ENCODE measurements at regions not wholly inside any gene's neighbourhood (a gene's known extent, or its start where the extent isn't known, plus 50 kb on each side); places are given as distances from the start of the nearest gene placed in this dataset.

DNA sequence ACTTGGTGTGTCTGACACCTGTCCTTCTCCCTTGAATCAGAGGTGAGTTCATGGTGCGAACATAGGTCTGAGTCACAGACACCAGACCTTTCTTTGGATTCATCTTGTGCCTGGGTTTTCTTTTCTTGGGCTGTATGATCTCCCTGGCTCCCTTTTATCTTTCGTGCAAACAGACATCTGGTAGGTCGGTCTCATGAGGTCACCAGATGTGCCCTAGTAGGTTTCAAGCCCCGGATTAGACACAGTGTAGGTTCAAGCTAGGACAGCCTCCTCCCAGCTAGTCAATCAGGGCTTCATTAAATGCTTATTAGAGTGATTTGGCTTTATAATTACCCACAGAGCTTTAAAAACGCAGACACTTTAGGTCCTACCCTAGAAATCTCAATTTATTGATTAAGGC, 106.0 kb upstream of the MYO10 start:
- ChIA-PET RAD21 (ENCODE audit: low non-redundant PET in 1 of 2, low total read pairs in 2 of 2, uncharacterized antibody in 2 of 2, unreplicated experiment in 2 of 2) (no interaction called here), POLR2A (no interaction called here), CTCF (no interaction called here)
- Histone ChIP-seq H3K27ac (ENCODE audit: low read depth, low read length) (no peak overlapping the region), H2AFZ (ENCODE audit: low read depth, low read length, poor library complexity, severe bottlenecking) (no peak overlapping the region), H3K4me3 (replicated peaks in 1 of 2; ENCODE audit: low read depth in 1 of 2, low read length in 2 of 2) (no peak overlapping the region), H3K27me3 (ENCODE audit: insufficient read depth, low read length) (no peaks in the 10 kb centered on the region), H3K36me3 (ENCODE audit: control insufficient read depth in 1 of 2, insufficient read depth in 2 of 2, low read length in 2 of 2) (no peaks in the 10 kb centered on the region), H3K4me2 (ENCODE audit: low read length) (no peak overlapping the region), H3K9me2 (ENCODE audit: insufficient read depth) (no peaks in the 10 kb centered on the region), H3K9me3 (ENCODE audit: control insufficient read depth in 1 of 2, insufficient read depth in 1 of 2, low read depth in 1 of 2, low read length in 2 of 2) (no peaks in the 10 kb centered on the region), H3K4me1 (ENCODE audit: control insufficient read depth in 1 of 2, insufficient read depth in 2 of 2, low read length in 2 of 2) (no peaks in the 10 kb centered on the region), H4K20me1 (ENCODE audit: insufficient read depth) (no peaks in the 10 kb centered on the region), H3K79me2 (ENCODE audit: insufficient read depth, low read length) (no peaks in the 10 kb centered on the region), H3K9ac (ENCODE audit: low read length) (no peak overlapping the region)
- no TSS peak for BruUV-seq (replicated peaks)
- no peak for TF ChIP-seq ATF3 (IDR thresholded peaks at IDR 0.05)
- TF ChIP-seq EZH2phosphoT487 (IDR thresholded peaks at IDR 0.05; ENCODE audit: borderline replicate concordance) = no peak
- no peak for TF ChIP-seq FOSL1 (IDR thresholded peaks at IDR 0.05; ENCODE audit: low read depth)
- no peak for TF ChIP-seq SRF (IDR thresholded peaks at IDR 0.05; ENCODE audit: low read depth)
- TF ChIP-seq, protein P1, sequence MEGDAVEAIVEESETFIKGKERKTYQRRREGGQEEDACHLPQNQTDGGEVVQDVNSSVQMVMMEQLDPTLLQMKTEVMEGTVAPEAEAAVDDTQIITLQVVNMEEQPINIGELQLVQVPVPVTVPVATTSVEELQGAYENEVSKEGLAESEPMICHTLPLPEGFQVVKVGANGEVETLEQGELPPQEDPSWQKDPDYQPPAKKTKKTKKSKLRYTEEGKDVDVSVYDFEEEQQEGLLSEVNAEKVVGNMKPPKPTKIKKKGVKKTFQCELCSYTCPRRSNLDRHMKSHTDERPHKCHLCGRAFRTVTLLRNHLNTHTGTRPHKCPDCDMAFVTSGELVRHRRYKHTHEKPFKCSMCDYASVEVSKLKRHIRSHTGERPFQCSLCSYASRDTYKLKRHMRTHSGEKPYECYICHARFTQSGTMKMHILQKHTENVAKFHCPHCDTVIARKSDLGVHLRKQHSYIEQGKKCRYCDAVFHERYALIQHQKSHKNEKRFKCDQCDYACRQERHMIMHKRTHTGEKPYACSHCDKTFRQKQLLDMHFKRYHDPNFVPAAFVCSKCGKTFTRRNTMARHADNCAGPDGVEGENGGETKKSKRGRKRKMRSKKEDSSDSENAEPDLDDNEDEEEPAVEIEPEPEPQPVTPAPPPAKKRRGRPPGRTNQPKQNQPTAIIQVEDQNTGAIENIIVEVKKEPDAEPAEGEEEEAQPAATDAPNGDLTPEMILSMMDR (IDR thresholded peaks at IDR 0.05 in 2 of 3, conservative IDR thresholded peaks at IDR 0.05 in 1 of 3; ENCODE audit: borderline replicate concordance in 1 of 3, insufficient read depth in 1 of 3, low read depth in 2 of 3, low read length in 2 of 3) = no peak
- no peak for TF ChIP-seq ZFX (IDR thresholded peaks at IDR 0.05)
- TF ChIP-seq SP1 (IDR thresholded peaks at IDR 0.05; ENCODE audit: low read depth) = no peak
- no peak for TF ChIP-seq POLR2AphosphoS5 (IDR thresholded peaks at IDR 0.05; ENCODE audit: low read depth, low read length)
- TF ChIP-seq POLR2A (IDR thresholded peaks at IDR 0.05; ENCODE audit: borderline replicate concordance, extremely low read depth, insufficient read depth, insufficient read length) = no peak
- ATAC-seq = no peak
- DNase-seq (ENCODE audit: low read depth, low spot score) = no peak
- intact Hi-C loops (cut with micrococcal nuclease) = no loop called here

DNA sequence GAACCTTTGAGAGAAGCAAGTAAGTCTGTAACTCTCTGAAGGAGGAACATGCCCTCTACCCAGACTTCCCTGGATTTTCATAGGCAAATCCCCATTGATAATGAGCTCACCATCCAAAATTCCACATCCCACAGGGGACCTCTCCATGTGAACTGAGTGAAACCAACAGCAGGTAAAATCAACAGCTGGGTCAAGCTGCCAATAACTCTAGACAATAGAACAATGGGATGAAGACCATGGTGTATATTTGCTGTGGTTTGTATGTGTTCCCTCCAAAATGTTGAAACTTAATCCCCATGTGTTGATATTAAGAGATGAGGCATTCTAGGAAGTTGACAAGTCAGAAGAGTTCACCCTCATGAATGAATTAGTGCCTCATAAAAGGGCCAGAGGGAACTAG, 110.2 kb upstream of the MYO10 start:
- ChIA-PET CTCF (no interaction called here), POLR2A (no interaction called here), RAD21 (ENCODE audit: low non-redundant PET in 1 of 2, low total read pairs in 2 of 2, uncharacterized antibody in 2 of 2, unreplicated experiment in 2 of 2) (no interaction called here)
- Histone ChIP-seq H3K36me3 (ENCODE audit: control insufficient read depth in 1 of 2, insufficient read depth in 2 of 2, low read length in 2 of 2) (no peaks in the 10 kb centered on the region), H4K20me1 (ENCODE audit: insufficient read depth) (no peaks in the 10 kb centered on the region), H3K79me2 (ENCODE audit: insufficient read depth, low read length) (no peaks in the 10 kb centered on the region), H3K4me2 (ENCODE audit: low read length) (no peak overlapping the region), H3K4me1 (ENCODE audit: control insufficient read depth in 1 of 2, insufficient read depth in 2 of 2, low read length in 2 of 2) (no peaks in the 10 kb centered on the region), H3K4me3 (replicated peaks in 1 of 2; ENCODE audit: low read depth in 1 of 2, low read length in 2 of 2) (no peak overlapping the region), H2AFZ (ENCODE audit: low read depth, low read length, poor library complexity, severe bottlenecking) (no peak overlapping the region), H3K27ac (ENCODE audit: low read depth, low read length) (no peak overlapping the region), H3K9me2 (ENCODE audit: insufficient read depth) (no peaks in the 10 kb centered on the region), H3K9me3 (ENCODE audit: control insufficient read depth in 1 of 2, insufficient read depth in 1 of 2, low read depth in 1 of 2, low read length in 2 of 2) (no peaks in the 10 kb centered on the region), H3K27me3 (ENCODE audit: insufficient read depth, low read length) (no peaks in the 10 kb centered on the region), H3K9ac (ENCODE audit: low read length) (no peak overlapping the region)
- DNase-seq (ENCODE audit: low read depth, low spot score) = no peak
- no TSS peak for BruUV-seq (replicated peaks)
- no peak for ATAC-seq
- TF ChIP-seq SP1 (IDR thresholded peaks at IDR 0.05; ENCODE audit: low read depth) (no peak), POLR2AphosphoS5 (IDR thresholded peaks at IDR 0.05; ENCODE audit: low read depth, low read length) (no peak)
- intact Hi-C loops (cut with micrococcal nuclease) = no loop called here
